ENCODE measurements at regions not wholly inside any gene's neighbourhood (a gene's known extent, or its start where the extent isn't known, plus 50 kb on each side); places are given as distances from the start of the nearest gene placed in this dataset.

- TF ChIP-seq CTCF (IDR thresholded peaks at IDR 0.05; ENCODE audit: borderline replicate concordance, insufficient read depth, low read depth, low read length) = no peak
- H3K4me3 ChIP-seq (ENCODE audit: low read depth, low read length) = no peak overlapping the region
These were observed 205.2 kb upstream of the ANO3 start for GRCh38 chr11:26126741-26127140.

- no peak overlapping the region for H3K4me3 ChIP-seq (ENCODE audit: low read depth, low read length)
- no peak for TF ChIP-seq CTCF (IDR thresholded peaks at IDR 0.05; ENCODE audit: borderline replicate concordance, insufficient read depth, low read depth, low read length)
These were observed 204.6 kb upstream of the ANO3 start for GRCh38 chr11:26127336-26127735.

- no peak overlapping the region for H3K4me3 ChIP-seq (ENCODE audit: low read depth, low read length)
- no peak for TF ChIP-seq CTCF (IDR thresholded peaks at IDR 0.05; ENCODE audit: borderline replicate concordance, insufficient read depth, low read depth, low read length)
These were observed 200.5 kb upstream of the ANO3 start for GRCh38 chr11:26131406-26131805.

GRCh38 chr11:26134053-26134452, 197.9 kb upstream of the ANO3 start:
- H3K4me3 ChIP-seq (ENCODE audit: low read depth, low read length) = no peak overlapping the region
- TF ChIP-seq CTCF (IDR thresholded peaks at IDR 0.05; ENCODE audit: borderline replicate concordance, insufficient read depth, low read depth, low read length) = no peak

GRCh38 chr11:26134481-26135355, 197.2 kb upstream of the ANO3 start:
- no peak overlapping the region for H3K4me3 ChIP-seq (ENCODE audit: low read depth, low read length)
- 0 out of 2 replicates have a peak, but pooled peaks have one; percentile 33 for TF ChIP-seq CTCF (IDR thresholded peaks at IDR 0.05; ENCODE audit: borderline replicate concordance, insufficient read depth, low read depth, low read length)

- TF ChIP-seq CTCF (IDR thresholded peaks at IDR 0.05; ENCODE audit: borderline replicate concordance, insufficient read depth, low read depth, low read length) = no peak
These were observed 194.3 kb upstream of the ANO3 start for GRCh38 chr11:26137651-26138050.

GRCh38 chr11:26142891-26143290, 189.0 kb upstream of the ANO3 start:
- H3K4me3 ChIP-seq (ENCODE audit: low read depth, low read length) = no peak overlapping the region
- no peak for TF ChIP-seq CTCF (IDR thresholded peaks at IDR 0.05; ENCODE audit: borderline replicate concordance, insufficient read depth, low read depth, low read length)

More at GRCh38 chr11:26137651-26138050, 194.3 kb upstream of the ANO3 start:
- no peak overlapping the region for H3K4me3 ChIP-seq (ENCODE audit: low read depth, low read length)
